ACC112 (cell line): ENCODE measurements at regions not wholly inside any gene's neighbourhood (a gene's known extent, or its start where the extent isn't known, plus 50 kb on each side); places are given as distances from the start of the nearest gene placed in this dataset.

ENCODE experiments used
- H2AFZ ChIP-seq: fragments of 200-600 bp; sonication (generic); one replicate; pipeline ENCODE4 v1.6.0; 2017; ENCODE audit warnings: antibody characterized with exemption, low read length; ENCODE audit not compliant: unreplicated experiment
- H3K27ac ChIP-seq: fragments of 200-600 bp; sonication (generic); 2 replicates; pipeline ENCODE4 v1.5.1; 2014; ENCODE audit warnings: low read depth, mild to moderate bottlenecking, antibody characterized with exemption, low read length, moderate library complexity
- H3K27me3 ChIP-seq: fragments of 200-600 bp; sonication (generic); 2 replicates; pipeline ENCODE4 v1.6.1; 2014; ENCODE audit warnings: mild to moderate bottlenecking, antibody characterized with exemption, low read length, moderate library complexity, mixed read lengths; ENCODE audit not compliant: insufficient read depth
- H3K36me3 ChIP-seq: fragments of 200-600 bp; sonication (generic); 2 replicates; pipeline ENCODE4 v1.6.1; 2016; ENCODE audit warnings: mild to moderate bottlenecking, antibody characterized with exemption, low read length, moderate library complexity, mixed read lengths; ENCODE audit not compliant: insufficient read depth
- H3K4me1 ChIP-seq: fragments of 200-600 bp; sonication (generic); one replicate; pipeline ENCODE4 v1.6.1; 2016; ENCODE audit warnings: low read length, mixed read lengths; ENCODE audit not compliant: insufficient read depth, unreplicated experiment, control insufficient read depth
- H3K4me3 ChIP-seq: fragments of 200-600 bp; sonication (generic); 2 replicates; pipeline ENCODE4 v1.5.1; 2014; ENCODE audit warnings: mild to moderate bottlenecking, low read depth, low read length
- H3K79me2 ChIP-seq: fragments of 200-600 bp; sonication (generic); one replicate; pipeline ENCODE4 v1.6.0; 2016; ENCODE audit warnings: low read length; ENCODE audit not compliant: control insufficient read depth, unreplicated experiment, insufficient read depth

DNA sequence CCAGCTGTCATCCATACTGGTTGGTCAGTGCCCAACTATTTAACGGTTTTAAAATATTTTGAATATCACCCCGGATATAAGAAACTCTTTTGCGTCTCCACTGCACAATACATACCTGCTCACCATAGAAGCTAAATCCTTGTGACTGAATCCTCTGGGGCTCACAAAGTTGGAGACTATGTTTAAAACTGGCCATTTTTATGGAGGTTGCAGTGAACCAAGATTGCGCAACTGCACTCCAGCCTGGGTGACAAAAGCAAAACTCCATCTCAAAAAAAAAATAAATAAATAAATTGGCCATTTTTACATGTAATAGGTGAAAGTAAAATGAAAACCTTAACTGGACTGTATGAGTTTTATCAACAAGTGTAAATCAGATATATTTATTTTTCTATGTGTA, 55.6 kb upstream of the TMEM17 start:
- no peak overlapping the region for H2AFZ ChIP-seq
- H3K27ac ChIP-seq = no peak overlapping the region
- no peaks in the 10 kb centered on the region for H3K36me3 ChIP-seq
- no peaks in the 10 kb centered on the region for H3K4me1 ChIP-seq
- H3K79me2 ChIP-seq = no peaks in the 10 kb centered on the region
- H3K27me3 ChIP-seq = no peaks in the 10 kb centered on the region
- H3K4me3 ChIP-seq = no peak overlapping the region

- H3K4me3 ChIP-seq = no peak overlapping the region
- H3K4me1 ChIP-seq = no peaks in the 10 kb centered on the region
- no peaks in the 10 kb centered on the region for H3K27me3 ChIP-seq
- no peak overlapping the region for H3K27ac ChIP-seq
- H3K79me2 ChIP-seq = no peaks in the 10 kb centered on the region
- H2AFZ ChIP-seq = no peak overlapping the region
- H3K36me3 ChIP-seq = no peaks in the 10 kb centered on the region
These were observed 53.6 kb upstream of the TMEM17 start for GRCh38 chr2:62559582-62559981.

GRCh38 chr2:62558743-62559142, 52.7 kb upstream of the TMEM17 start:
- no peak overlapping the region for H3K27ac ChIP-seq
- H3K4me1 ChIP-seq = no peaks in the 10 kb centered on the region
- H3K4me3 ChIP-seq = no peak overlapping the region
- no peak overlapping the region for H2AFZ ChIP-seq
- no peaks in the 10 kb centered on the region for H3K27me3 ChIP-seq
- H3K79me2 ChIP-seq = no peaks in the 10 kb centered on the region
- no peaks in the 10 kb centered on the region for H3K36me3 ChIP-seq

DNA sequence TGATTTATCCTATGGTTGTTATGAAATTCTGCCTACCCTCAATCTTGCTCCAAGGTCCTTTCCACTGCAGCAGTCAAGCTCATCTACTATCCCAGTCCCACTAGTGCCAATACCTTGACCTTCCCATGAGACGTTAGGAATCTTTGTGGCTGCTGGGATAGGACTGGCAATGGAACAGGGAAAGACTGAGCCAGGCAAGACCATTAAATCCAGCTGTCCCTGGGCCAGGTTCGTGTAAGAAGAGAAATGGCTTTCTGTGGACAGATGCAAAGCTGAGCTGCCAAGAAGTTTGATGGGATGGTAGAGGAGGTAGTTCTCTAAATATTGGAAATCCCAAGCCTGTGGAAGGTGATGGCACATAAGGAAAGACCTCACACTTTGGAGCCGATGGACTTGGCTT, 50.1 kb upstream of the TMEM17 start:
- no peak overlapping the region for H3K27ac ChIP-seq
- H3K4me3 ChIP-seq = no peak overlapping the region
- no peaks in the 10 kb centered on the region for H3K36me3 ChIP-seq
- H3K79me2 ChIP-seq = no peaks in the 10 kb centered on the region
- no peak overlapping the region for H2AFZ ChIP-seq
- H3K27me3 ChIP-seq = no peaks in the 10 kb centered on the region
- H3K4me1 ChIP-seq = no peaks in the 10 kb centered on the region
